ENCODE measurements at regions not wholly inside any gene's neighbourhood (a gene's known extent, or its start where the extent isn't known, plus 50 kb on each side); places are given as distances from the start of the nearest gene placed in this dataset.

DNA sequence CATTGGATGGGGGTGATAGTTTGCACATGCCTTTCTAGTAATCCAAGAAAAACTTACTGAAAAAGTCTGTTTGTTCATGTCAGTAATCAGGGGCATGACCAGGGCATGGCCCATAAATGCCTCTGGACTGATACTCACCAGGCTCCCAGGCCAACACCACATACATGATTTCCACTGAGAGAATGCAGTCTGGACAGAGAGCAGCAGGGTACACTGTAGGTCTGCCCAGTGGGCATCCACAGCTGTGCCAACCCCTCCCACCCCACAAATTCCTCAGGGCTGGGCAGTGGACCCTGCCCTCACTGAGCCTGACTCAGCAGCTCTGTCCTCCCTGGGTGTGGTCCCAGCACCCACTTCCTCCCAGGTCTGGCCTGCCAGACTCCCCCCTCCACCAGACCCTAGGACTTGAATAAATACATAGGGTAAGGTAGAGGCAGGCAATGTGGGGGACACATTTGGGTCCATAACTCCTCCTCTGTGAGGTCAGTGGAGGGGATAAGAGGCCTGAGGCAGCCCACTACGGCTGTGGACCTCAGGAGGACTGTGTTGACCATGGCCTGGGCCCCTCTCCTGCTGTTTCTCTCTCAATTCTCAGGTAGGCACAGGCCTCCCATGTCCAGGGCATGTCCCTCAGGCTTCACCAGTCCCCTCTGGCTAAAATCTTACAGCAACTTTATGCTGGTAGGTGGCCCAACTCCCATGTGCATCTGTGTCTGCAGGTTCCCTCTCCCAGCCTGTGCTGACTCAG lies 92.2 kb upstream of the TOP3B start:
- TF ChIP-seq, protein P1, sequence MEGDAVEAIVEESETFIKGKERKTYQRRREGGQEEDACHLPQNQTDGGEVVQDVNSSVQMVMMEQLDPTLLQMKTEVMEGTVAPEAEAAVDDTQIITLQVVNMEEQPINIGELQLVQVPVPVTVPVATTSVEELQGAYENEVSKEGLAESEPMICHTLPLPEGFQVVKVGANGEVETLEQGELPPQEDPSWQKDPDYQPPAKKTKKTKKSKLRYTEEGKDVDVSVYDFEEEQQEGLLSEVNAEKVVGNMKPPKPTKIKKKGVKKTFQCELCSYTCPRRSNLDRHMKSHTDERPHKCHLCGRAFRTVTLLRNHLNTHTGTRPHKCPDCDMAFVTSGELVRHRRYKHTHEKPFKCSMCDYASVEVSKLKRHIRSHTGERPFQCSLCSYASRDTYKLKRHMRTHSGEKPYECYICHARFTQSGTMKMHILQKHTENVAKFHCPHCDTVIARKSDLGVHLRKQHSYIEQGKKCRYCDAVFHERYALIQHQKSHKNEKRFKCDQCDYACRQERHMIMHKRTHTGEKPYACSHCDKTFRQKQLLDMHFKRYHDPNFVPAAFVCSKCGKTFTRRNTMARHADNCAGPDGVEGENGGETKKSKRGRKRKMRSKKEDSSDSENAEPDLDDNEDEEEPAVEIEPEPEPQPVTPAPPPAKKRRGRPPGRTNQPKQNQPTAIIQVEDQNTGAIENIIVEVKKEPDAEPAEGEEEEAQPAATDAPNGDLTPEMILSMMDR (IDR thresholded peaks at IDR 0.05): no peak
- TF ChIP-seq POLR2A (IDR thresholded peaks at IDR 0.05): no peak

Data from lower leg skin (tissue), 3 donors.